ENCODE measurements at regions not wholly inside any gene's neighbourhood (a gene's known extent, or its start where the extent isn't known, plus 50 kb on each side); places are given as distances from the start of the nearest gene placed in this dataset.

- no peak overlapping the region for H3K27ac Mint-ChIP-seq
- H3K27me3 Mint-ChIP-seq (ENCODE audit: low read depth): no peaks in the 10 kb centered on the region
- H3K9me3 Mint-ChIP-seq: peaks cover 4% of the 10 kb centered on the region
- H3K4me3 Mint-ChIP-seq: no peak overlapping the region
- intact Hi-C loops (cut with micrococcal nuclease): no loop called here
- no peaks in the 10 kb centered on the region for H3K36me3 Mint-ChIP-seq (ENCODE audit: low read depth)
- no peaks in the 10 kb centered on the region for H3K4me1 Mint-ChIP-seq (ENCODE audit: low read depth)
- no peak for DNase-seq
- CTCF ChIA-PET: no interaction called here
Measured at GRCh38 chr11:80417681-80418080, 976.9 kb upstream of the TENM4 start.

DNA sequence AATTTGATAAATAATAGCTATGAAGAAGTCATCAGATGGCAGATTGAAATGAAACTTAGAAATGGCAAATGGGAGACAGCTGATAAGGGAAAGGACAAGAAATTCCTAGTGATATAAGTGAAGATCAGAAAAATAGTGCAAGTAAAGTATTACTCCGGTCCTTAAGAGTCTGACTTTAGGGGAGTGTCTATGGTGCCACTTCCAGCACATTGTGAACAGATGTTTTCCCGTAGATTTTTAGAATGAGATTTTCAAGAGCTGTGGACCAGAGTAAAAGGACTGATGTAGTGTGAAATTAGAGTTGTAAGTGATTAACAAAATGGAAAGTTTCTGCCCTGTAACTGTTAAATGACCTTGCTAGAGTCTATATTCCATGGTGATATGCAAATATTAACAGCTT is 974.8 kb upstream of the TENM4 start:
- Mint-ChIP-seq H3K9me3 (peaks cover 6% of the 10 kb centered on the region), H3K27ac (no peak overlapping the region), H3K4me1 (ENCODE audit: low read depth) (no peaks in the 10 kb centered on the region), H3K4me3 (no peak overlapping the region), H3K27me3 (ENCODE audit: low read depth) (no peaks in the 10 kb centered on the region), H3K36me3 (ENCODE audit: low read depth) (no peaks in the 10 kb centered on the region)
- no peak for DNase-seq
- intact Hi-C loops (cut with micrococcal nuclease): no loop called here
- CTCF ChIA-PET: interaction anchor here (0.5 kb wide), 1 partner anchor 1340 kb away, joined by 3 read pairs; no protein-coding TSS in a partner anchor

GRCh38 chr11:80414181-80415165 is 973.6 kb upstream of the TENM4 start:
- no peaks in the 10 kb centered on the region for H3K36me3 Mint-ChIP-seq (ENCODE audit: low read depth)
- H3K9me3 Mint-ChIP-seq: peaks cover 9% of the 10 kb centered on the region
- H3K4me1 Mint-ChIP-seq (ENCODE audit: low read depth): no peaks in the 10 kb centered on the region
- no peak for DNase-seq
- no peak overlapping the region for H3K27ac Mint-ChIP-seq
- H3K27me3 Mint-ChIP-seq (ENCODE audit: low read depth): no peaks in the 10 kb centered on the region
- CTCF ChIA-PET: interaction anchor here (0.5 kb wide), 1 partner anchor 1341 kb away, joined by 3 read pairs; no protein-coding TSS in a partner anchor
- no peak overlapping the region for H3K4me3 Mint-ChIP-seq
- intact Hi-C loops (cut with micrococcal nuclease): no loop called here

GRCh38 chr11:80412604-80413003 is 971.8 kb upstream of the TENM4 start:
- no peak for DNase-seq
- CTCF ChIA-PET: no interaction called here
- Mint-ChIP-seq H3K9me3 (peaks cover 19% of the 10 kb centered on the region), H3K27ac (no peak overlapping the region), H3K36me3 (ENCODE audit: low read depth) (no peaks in the 10 kb centered on the region), H3K4me3 (no peak overlapping the region), H3K27me3 (ENCODE audit: low read depth) (no peaks in the 10 kb centered on the region), H3K4me1 (ENCODE audit: low read depth) (no peaks in the 10 kb centered on the region)
- intact Hi-C loops (cut with micrococcal nuclease): no loop called here

DNA sequence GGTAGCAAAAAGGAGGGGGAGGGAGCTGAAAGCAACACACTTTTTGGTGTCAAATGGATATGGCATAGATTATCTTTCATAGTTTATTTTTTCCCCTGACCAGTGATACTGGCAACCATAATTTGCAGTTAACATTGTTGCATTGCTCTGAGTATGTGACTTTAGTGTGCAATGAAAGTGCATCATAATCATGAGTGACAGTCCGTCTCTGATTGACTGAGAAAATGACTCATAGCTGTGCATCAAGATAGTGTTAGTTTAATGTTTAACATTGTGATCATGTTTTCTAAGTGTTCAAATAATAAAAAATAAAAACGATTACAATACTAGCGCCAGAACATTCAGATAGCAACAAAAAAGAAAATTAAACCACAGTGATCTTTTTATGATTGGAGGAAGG is 952.4 kb upstream of the TENM4 start:
- CTCF ChIA-PET: no interaction called here

DNA sequence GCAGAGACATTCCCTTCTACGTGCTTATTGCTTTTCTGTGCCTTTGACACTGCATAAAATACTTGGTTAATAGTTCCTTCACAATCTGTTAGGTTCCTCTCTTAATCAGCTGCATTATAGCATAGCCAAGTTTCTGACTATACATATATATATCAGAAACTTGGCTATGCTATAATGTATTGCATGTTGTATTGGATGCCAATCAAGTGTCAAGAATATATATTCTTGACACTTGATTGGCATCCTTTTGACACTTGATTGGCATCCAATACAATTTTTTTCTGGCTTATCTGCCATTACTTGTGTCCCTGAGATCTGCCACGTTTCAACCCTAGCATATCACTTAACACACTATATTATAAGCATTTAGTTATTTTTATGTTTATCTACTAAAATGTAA is 949.7 kb upstream of the TENM4 start:
- no peak overlapping the region for H3K4me3 Mint-ChIP-seq
- CTCF ChIA-PET: no interaction called here
- no peaks in the 10 kb centered on the region for H3K27me3 Mint-ChIP-seq (ENCODE audit: low read depth)
- intact Hi-C loops (cut with micrococcal nuclease): no loop called here
- no peak for DNase-seq
- no peaks in the 10 kb centered on the region for H3K9me3 Mint-ChIP-seq
- no peaks in the 10 kb centered on the region for H3K4me1 Mint-ChIP-seq (ENCODE audit: low read depth)
- no peak overlapping the region for H3K27ac Mint-ChIP-seq
- no peaks in the 10 kb centered on the region for H3K36me3 Mint-ChIP-seq (ENCODE audit: low read depth)

More for the DNA sequence above, 952.4 kb upstream of the TENM4 start:
- no peak overlapping the region for H3K4me3 Mint-ChIP-seq
- no peak for DNase-seq
- peaks cover 2% of the 10 kb centered on the region for H3K9me3 Mint-ChIP-seq
- no peaks in the 10 kb centered on the region for H3K27me3 Mint-ChIP-seq (ENCODE audit: low read depth)
- no peaks in the 10 kb centered on the region for H3K36me3 Mint-ChIP-seq (ENCODE audit: low read depth)
- H3K27ac Mint-ChIP-seq: no peak overlapping the region
- intact Hi-C loops (cut with micrococcal nuclease): no loop called here
- no peaks in the 10 kb centered on the region for H3K4me1 Mint-ChIP-seq (ENCODE audit: low read depth)

DNA sequence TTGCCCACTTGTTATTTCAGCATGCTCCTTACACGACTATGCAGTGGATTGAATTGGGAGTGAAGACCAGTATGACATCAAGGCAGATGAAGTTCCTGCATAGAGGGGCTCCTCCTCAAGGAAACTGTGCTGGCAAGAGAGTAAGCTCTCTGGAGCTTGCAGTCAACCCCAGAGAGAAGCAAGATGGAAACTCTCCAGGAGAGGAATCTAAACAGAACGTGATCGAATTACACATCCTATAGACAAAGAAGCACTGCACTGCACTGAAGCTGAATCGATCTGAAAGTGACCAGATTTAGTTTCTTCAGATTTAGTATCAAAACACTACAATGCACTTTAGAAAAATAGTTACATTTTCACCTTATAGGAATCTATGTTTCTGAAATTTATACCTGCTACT is 947.7 kb upstream of the TENM4 start:
- Mint-ChIP-seq H3K27me3 (ENCODE audit: low read depth) (no peaks in the 10 kb centered on the region), H3K36me3 (ENCODE audit: low read depth) (no peaks in the 10 kb centered on the region), H3K9me3 (peaks cover 2% of the 10 kb centered on the region), H3K4me3 (no peak overlapping the region), H3K27ac (no peak overlapping the region), H3K4me1 (ENCODE audit: low read depth) (no peaks in the 10 kb centered on the region)
- DNase-seq: no peak
- intact Hi-C loops (cut with micrococcal nuclease): no loop called here
- CTCF ChIA-PET: no interaction called here

DNA sequence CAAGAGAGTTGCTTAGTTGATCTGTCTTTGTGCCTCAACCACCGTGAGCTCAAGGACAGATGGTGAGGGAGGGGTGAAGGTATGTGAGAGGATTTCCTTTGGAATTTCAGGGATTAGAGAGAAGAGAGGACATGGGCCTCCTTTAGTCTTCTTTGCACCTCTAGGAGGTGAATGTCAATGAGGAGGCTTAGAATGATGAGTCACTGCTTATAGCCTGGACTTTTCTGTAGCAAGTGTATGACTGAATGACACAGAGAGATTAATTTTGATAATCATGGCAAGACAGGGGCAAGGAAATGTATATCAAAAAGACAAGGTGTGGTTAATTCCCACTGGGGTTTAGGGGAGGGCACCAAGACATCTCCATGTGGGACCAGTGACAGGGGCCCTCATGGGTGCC is 947.3 kb upstream of the TENM4 start:
- Mint-ChIP-seq H3K27ac (no peak overlapping the region), H3K27me3 (ENCODE audit: low read depth) (no peaks in the 10 kb centered on the region), H3K36me3 (ENCODE audit: low read depth) (no peaks in the 10 kb centered on the region), H3K9me3 (peaks cover 2% of the 10 kb centered on the region), H3K4me1 (ENCODE audit: low read depth) (no peaks in the 10 kb centered on the region), H3K4me3 (no peak overlapping the region)
- intact Hi-C loops (cut with micrococcal nuclease): no loop called here
- CTCF ChIA-PET: no interaction called here
- DNase-seq: no peak

DNA sequence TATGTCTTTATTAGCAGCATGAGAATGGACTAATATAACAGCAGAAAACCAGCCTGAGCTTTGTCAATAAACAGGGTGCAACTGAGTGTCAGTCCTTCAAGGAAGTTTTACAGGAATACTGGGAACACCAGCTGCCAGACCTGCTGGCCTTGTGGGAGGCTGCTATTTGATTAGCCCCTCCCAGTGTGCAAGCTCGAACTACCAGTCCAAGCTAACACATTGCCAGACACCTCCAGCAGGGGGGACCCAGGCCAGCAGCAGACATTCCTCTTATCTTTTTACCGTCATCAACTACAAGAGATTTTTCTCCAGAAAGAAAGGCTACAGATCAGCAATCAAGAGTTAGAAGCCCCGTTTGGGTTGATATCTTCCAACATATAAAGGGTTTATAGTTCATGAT is 942.8 kb upstream of the TENM4 start:
- H3K4me1 Mint-ChIP-seq (ENCODE audit: low read depth): no peaks in the 10 kb centered on the region
- CTCF ChIA-PET: no interaction called here
- H3K4me3 Mint-ChIP-seq: no peak overlapping the region
- no peak for DNase-seq
- no peaks in the 10 kb centered on the region for H3K36me3 Mint-ChIP-seq (ENCODE audit: low read depth)
- no peaks in the 10 kb centered on the region for H3K27me3 Mint-ChIP-seq (ENCODE audit: low read depth)
- H3K9me3 Mint-ChIP-seq: peaks cover 3% of the 10 kb centered on the region
- H3K27ac Mint-ChIP-seq: no peak overlapping the region
- intact Hi-C loops (cut with micrococcal nuclease): no loop called here

- Mint-ChIP-seq H3K36me3 (ENCODE audit: low read depth) (no peaks in the 10 kb centered on the region), H3K27me3 (ENCODE audit: low read depth) (no peaks in the 10 kb centered on the region), H3K27ac (no peak overlapping the region), H3K4me3 (no peak overlapping the region), H3K4me1 (ENCODE audit: low read depth) (no peaks in the 10 kb centered on the region), H3K9me3 (peaks cover 2% of the 10 kb centered on the region)
- CTCF ChIA-PET: no interaction called here
- intact Hi-C loops (cut with micrococcal nuclease): no loop called here
- DNase-seq: no peak
Measured at GRCh38 chr11:80379620-80380278, 938.9 kb upstream of the TENM4 start.

- no peak for DNase-seq
Measured at GRCh38 chr11:80371931-80372330, 931.1 kb upstream of the TENM4 start.

GRCh38 chr11:80365980-80366379 is 925.1 kb upstream of the TENM4 start:
- CTCF ChIA-PET: no interaction called here
- H3K27me3 Mint-ChIP-seq (ENCODE audit: low read depth): no peaks in the 10 kb centered on the region
- no peaks in the 10 kb centered on the region for H3K36me3 Mint-ChIP-seq (ENCODE audit: low read depth)
- DNase-seq: no peak
- H3K4me1 Mint-ChIP-seq (ENCODE audit: low read depth): no peaks in the 10 kb centered on the region
- no peak overlapping the region for H3K4me3 Mint-ChIP-seq
- intact Hi-C loops (cut with micrococcal nuclease): no loop called here
- H3K27ac Mint-ChIP-seq: no peak overlapping the region
- peaks cover 2% of the 10 kb centered on the region for H3K9me3 Mint-ChIP-seq

More at GRCh38 chr11:80371931-80372330, 931.1 kb upstream of the TENM4 start:
- H3K4me1 Mint-ChIP-seq (ENCODE audit: low read depth): no peaks in the 10 kb centered on the region
- H3K36me3 Mint-ChIP-seq (ENCODE audit: low read depth): no peaks in the 10 kb centered on the region
- CTCF ChIA-PET: no interaction called here
- no peak overlapping the region for H3K27ac Mint-ChIP-seq
- intact Hi-C loops (cut with micrococcal nuclease): no loop called here
- peaks cover 8% of the 10 kb centered on the region for H3K9me3 Mint-ChIP-seq
- no peak overlapping the region for H3K4me3 Mint-ChIP-seq
- H3K27me3 Mint-ChIP-seq (ENCODE audit: low read depth): no peaks in the 10 kb centered on the region
